ENCODE measurements at regions not wholly inside any gene's neighbourhood (a gene's known extent, or its start where the extent isn't known, plus 50 kb on each side); places are given as distances from the start of the nearest gene placed in this dataset.

DNA sequence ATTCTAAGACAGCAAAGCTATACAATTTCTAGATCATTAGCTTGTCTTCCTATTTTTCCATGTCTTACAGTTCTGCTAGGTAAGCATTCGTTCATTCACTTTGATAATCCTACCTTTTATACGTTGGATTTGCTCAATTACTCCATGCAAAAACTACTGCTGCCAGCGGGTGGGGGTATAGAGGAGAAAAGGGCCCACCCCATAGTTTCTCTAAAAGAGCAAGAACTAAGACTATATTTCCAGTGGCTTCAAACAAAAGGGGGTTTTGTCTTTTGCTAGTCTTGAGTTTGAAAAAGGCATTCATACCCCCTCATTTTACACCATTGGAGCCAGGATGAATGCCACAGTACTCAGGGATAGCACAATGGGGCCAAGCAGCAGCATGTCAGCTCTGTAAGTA lies 155.7 kb downstream of the WT1 start:
- TF ChIP-seq, protein P1, sequence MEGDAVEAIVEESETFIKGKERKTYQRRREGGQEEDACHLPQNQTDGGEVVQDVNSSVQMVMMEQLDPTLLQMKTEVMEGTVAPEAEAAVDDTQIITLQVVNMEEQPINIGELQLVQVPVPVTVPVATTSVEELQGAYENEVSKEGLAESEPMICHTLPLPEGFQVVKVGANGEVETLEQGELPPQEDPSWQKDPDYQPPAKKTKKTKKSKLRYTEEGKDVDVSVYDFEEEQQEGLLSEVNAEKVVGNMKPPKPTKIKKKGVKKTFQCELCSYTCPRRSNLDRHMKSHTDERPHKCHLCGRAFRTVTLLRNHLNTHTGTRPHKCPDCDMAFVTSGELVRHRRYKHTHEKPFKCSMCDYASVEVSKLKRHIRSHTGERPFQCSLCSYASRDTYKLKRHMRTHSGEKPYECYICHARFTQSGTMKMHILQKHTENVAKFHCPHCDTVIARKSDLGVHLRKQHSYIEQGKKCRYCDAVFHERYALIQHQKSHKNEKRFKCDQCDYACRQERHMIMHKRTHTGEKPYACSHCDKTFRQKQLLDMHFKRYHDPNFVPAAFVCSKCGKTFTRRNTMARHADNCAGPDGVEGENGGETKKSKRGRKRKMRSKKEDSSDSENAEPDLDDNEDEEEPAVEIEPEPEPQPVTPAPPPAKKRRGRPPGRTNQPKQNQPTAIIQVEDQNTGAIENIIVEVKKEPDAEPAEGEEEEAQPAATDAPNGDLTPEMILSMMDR (IDR thresholded peaks at IDR 0.05; ENCODE audit: low read length) = peak; percentile 9; the same call in 1 of the 2 replicates
- TF ChIP-seq EZH2 (optimal IDR thresholded peaks at IDR 0.05; ENCODE audit: low read depth, low read length) = no peak

Data from MM.1S (cell line).